ENCODE measurements at regions not wholly inside any gene's neighbourhood (a gene's known extent, or its start where the extent isn't known, plus 50 kb on each side); places are given as distances from the start of the nearest gene placed in this dataset.

GRCh38 chr13:84648069-84648640 is 765.9 kb upstream of the SLITRK1 start:
- H3K4me3 ChIP-seq = no peak overlapping the region
- H3K4me1 ChIP-seq (ENCODE audit: control insufficient read depth in 5 of 5, insufficient read depth in 5 of 5, low read length in 5 of 5) = peaks cover 0 to 6% (median 0%) of the 10 kb centered on the region in 5 donors
- H3K27ac ChIP-seq (ENCODE audit: low read depth in 1 of 2, low read length in 1 of 2) = no peak overlapping the region
- no peak for ATAC-seq (ENCODE audit: insufficient read depth, low FRiP score)
- WGBS, 2 donors = 56 to 62% methylated on average over 2 of the region's 2 CpGs
- H3K36me3 ChIP-seq (ENCODE audit: control insufficient read depth in 4 of 4, insufficient read depth in 4 of 4, low read length in 4 of 4) = no peaks in the 10 kb centered on the region
- DNase-seq = no peak
- no peak for TF ChIP-seq CTCF (IDR thresholded peaks at IDR 0.05; ENCODE audit: control extremely low read depth, extremely low read depth)
- no peak overlapping the region for H3K9ac ChIP-seq (ENCODE audit: insufficient read depth in 1 of 2, low read length in 2 of 2)
- no peaks in the 10 kb centered on the region for H3K9me3 ChIP-seq (ENCODE audit: control insufficient read depth in 4 of 4, insufficient read depth in 3 of 4, low read length in 3 of 4)
- no peaks in the 10 kb centered on the region for H3K27me3 ChIP-seq (ENCODE audit: control insufficient read depth in 3 of 3, insufficient read depth in 3 of 3, low read length in 2 of 3)

GRCh38 chr13:84646957-84647356 is 764.7 kb upstream of the SLITRK1 start:
- 87 to 90% methylated on average over 3 of the region's 3 CpGs for WGBS, 2 donors
- Histone ChIP-seq H3K27me3 (ENCODE audit: control insufficient read depth in 3 of 3, insufficient read depth in 3 of 3, low read length in 2 of 3) (no peaks in the 10 kb centered on the region), H3K9ac (ENCODE audit: insufficient read depth in 1 of 2, low read length in 2 of 2) (no peak overlapping the region), H3K36me3 (ENCODE audit: control insufficient read depth in 4 of 4, insufficient read depth in 4 of 4, low read length in 4 of 4) (no peaks in the 10 kb centered on the region), H3K4me3 (no peak overlapping the region), H3K9me3 (ENCODE audit: control insufficient read depth in 4 of 4, insufficient read depth in 3 of 4, low read length in 3 of 4) (no peaks in the 10 kb centered on the region), H3K27ac (ENCODE audit: low read depth in 1 of 2, low read length in 1 of 2) (no peak overlapping the region), H3K4me1 (ENCODE audit: control insufficient read depth in 5 of 5, insufficient read depth in 5 of 5, low read length in 5 of 5) (peaks cover 0 to 6% (median 0%) of the 10 kb centered on the region in 5 donors)
- no peak for DNase-seq
- no peak for ATAC-seq (ENCODE audit: insufficient read depth, low FRiP score)
- TF ChIP-seq CTCF (IDR thresholded peaks at IDR 0.05; ENCODE audit: control extremely low read depth, extremely low read depth) = no peak

GRCh38 chr13:84645196-84646012 is 763.1 kb upstream of the SLITRK1 start:
- 39 to 43% methylated on average over 4 of the region's 4 CpGs for whole genome bisulfite sequencing, 2 donors
- no peak overlapping the region for H3K9ac ChIP-seq (ENCODE audit: insufficient read depth in 1 of 2, low read length in 2 of 2)
- H3K4me1 ChIP-seq (ENCODE audit: control insufficient read depth in 5 of 5, insufficient read depth in 5 of 5, low read length in 5 of 5) = peaks cover 0 to 6% (median 0%) of the 10 kb centered on the region in 5 donors

More at GRCh38 chr13:84645196-84646012, 763.1 kb upstream of the SLITRK1 start:
- Histone ChIP-seq H3K27me3 (ENCODE audit: control insufficient read depth in 3 of 3, insufficient read depth in 3 of 3, low read length in 2 of 3) (no peaks in the 10 kb centered on the region), H3K27ac (ENCODE audit: low read depth in 1 of 2, low read length in 1 of 2) (no peak overlapping the region), H3K36me3 (ENCODE audit: control insufficient read depth in 4 of 4, insufficient read depth in 4 of 4, low read length in 4 of 4) (no peaks in the 10 kb centered on the region), H3K9me3 (ENCODE audit: control insufficient read depth in 4 of 4, insufficient read depth in 3 of 4, low read length in 3 of 4) (no peaks in the 10 kb centered on the region), H3K4me3 (no peak overlapping the region)
- ATAC-seq (ENCODE audit: insufficient read depth, low FRiP score) (no peak), DNase-seq (no peak)
- TF ChIP-seq CTCF (IDR thresholded peaks at IDR 0.05; ENCODE audit: control extremely low read depth, extremely low read depth) = no peak

Data from lung (tissue), 11 donors.